ENCODE measurements at regions not wholly inside any gene's neighbourhood (a gene's known extent, or its start where the extent isn't known, plus 50 kb on each side); places are given as distances from the start of the nearest gene placed in this dataset.

- TF ChIP-seq CTCF (IDR thresholded peaks at IDR 0.05 in 4 of 5, conservative IDR thresholded peaks at IDR 0.05 in 1 of 5) (no peak), POLR2A (IDR thresholded peaks at IDR 0.05) (no peak)
Observed at GRCh38 chr6:140101818-140102217, 727.4 kb upstream of the CITED2 start.
